ENCODE measurements at regions not wholly inside any gene's neighbourhood (a gene's known extent, or its start where the extent isn't known, plus 50 kb on each side); places are given as distances from the start of the nearest gene placed in this dataset.

DNA sequence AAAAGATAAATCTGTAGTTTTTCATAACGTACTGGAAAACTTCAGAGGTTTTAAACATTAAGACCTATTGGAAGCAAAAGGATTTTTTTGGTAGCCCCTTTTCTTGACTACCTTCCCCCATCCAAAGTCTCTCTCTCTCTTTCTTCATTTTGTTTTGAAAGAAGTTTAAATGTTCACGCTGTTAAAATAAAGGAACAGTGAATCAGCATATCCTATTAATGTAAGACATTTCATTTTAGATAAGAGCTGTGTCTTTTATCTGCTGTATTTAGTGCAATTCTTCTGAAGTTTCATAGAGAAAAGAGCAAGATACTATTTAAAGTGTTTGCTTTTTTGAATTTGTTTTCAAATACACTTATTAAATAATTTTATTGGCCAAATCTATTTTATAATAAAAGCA is 205.5 kb upstream of the POU3F3 start:
- TF ChIP-seq SP1 (IDR thresholded peaks at IDR 0.05; ENCODE audit: low read depth) (no peak), POLR2AphosphoS5 (IDR thresholded peaks at IDR 0.05; ENCODE audit: low read depth, low read length) (no peak), TCF7L2 (IDR thresholded peaks at IDR 0.05; ENCODE audit: borderline replicate concordance, extremely low read depth, insufficient read depth, insufficient read length) (no peak), POLR2A (IDR thresholded peaks at IDR 0.05; ENCODE audit: borderline replicate concordance, extremely low read depth, insufficient read depth, insufficient read length) (no peak), JUND (IDR thresholded peaks at IDR 0.05) (no peak), ZNF274 (IDR thresholded peaks at IDR 0.05; ENCODE audit: low read depth, low read length) (no peak), SIN3A (IDR thresholded peaks at IDR 0.05; ENCODE audit: low read depth) (no peak), EZH2 (IDR thresholded peaks at IDR 0.05) (no peak), RAD21 (IDR thresholded peaks at IDR 0.05; ENCODE audit: low read depth) (no peak), EGR1 (IDR thresholded peaks at IDR 0.05; ENCODE audit: low read depth) (no peak), YY1 (IDR thresholded peaks at IDR 0.05; ENCODE audit: extremely low read depth, insufficient replicate concordance, low read depth, low read length) (no peak)
- TF ChIP-seq, protein P1, sequence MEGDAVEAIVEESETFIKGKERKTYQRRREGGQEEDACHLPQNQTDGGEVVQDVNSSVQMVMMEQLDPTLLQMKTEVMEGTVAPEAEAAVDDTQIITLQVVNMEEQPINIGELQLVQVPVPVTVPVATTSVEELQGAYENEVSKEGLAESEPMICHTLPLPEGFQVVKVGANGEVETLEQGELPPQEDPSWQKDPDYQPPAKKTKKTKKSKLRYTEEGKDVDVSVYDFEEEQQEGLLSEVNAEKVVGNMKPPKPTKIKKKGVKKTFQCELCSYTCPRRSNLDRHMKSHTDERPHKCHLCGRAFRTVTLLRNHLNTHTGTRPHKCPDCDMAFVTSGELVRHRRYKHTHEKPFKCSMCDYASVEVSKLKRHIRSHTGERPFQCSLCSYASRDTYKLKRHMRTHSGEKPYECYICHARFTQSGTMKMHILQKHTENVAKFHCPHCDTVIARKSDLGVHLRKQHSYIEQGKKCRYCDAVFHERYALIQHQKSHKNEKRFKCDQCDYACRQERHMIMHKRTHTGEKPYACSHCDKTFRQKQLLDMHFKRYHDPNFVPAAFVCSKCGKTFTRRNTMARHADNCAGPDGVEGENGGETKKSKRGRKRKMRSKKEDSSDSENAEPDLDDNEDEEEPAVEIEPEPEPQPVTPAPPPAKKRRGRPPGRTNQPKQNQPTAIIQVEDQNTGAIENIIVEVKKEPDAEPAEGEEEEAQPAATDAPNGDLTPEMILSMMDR (IDR thresholded peaks at IDR 0.05 in 2 of 3, conservative IDR thresholded peaks at IDR 0.05 in 1 of 3; ENCODE audit: borderline replicate concordance in 1 of 3, insufficient read depth in 1 of 3, low read depth in 2 of 3, low read length in 2 of 3): no peak
- TF ChIP-seq, protein P2, sequence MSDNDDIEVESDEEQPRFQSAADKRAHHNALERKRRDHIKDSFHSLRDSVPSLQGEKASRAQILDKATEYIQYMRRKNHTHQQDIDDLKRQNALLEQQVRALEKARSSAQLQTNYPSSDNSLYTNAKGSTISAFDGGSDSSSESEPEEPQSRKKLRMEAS (IDR thresholded peaks at IDR 0.05): no peak
